SK-N-SH treated with all-trans-retinoic acid at 6 μM for 48 hours (cell line): ENCODE measurements at regions not wholly inside any gene's neighbourhood (a gene's known extent, or its start where the extent isn't known, plus 50 kb on each side); places are given as distances from the start of the nearest gene placed in this dataset.

Source experiments
- ATAC-seq: fragments of 200-7000 bp; cut with Tn5 transposase; 3 replicates; pipeline ENCODE4 v1.9.1; 2020; ENCODE audit warnings: mild to moderate bottlenecking, moderate library complexity
- BACH2 ChIP-seq: fragments of 250-450 bp; sonication (Bioruptor Pico); IDR thresholded peaks from 2 replicates; pipeline ENCODE4 v1.9.0; 2021; ENCODE audit warnings: mild to moderate bottlenecking, borderline replicate concordance
- ESRRG ChIP-seq: fragments of 250-450 bp; sonication (Bioruptor Pico); IDR thresholded peaks from 2 replicates; pipeline ENCODE4 v1.6.1; 2021; ENCODE audit warnings: mild to moderate bottlenecking
- GLIS3 ChIP-seq: fragments of 250-450 bp; sonication (Bioruptor Pico); IDR thresholded peaks from 2 replicates; pipeline ENCODE4 v1.5.0; 2020; ENCODE audit warnings: mild to moderate bottlenecking, moderate library complexity
- ISL1 ChIP-seq: fragments of 250-450 bp; sonication (Bioruptor Pico); IDR thresholded peaks from 2 replicates; pipeline ENCODE4 v2.1.2; 2022; ENCODE audit warnings: mild to moderate bottlenecking, moderate library complexity
- OSR1 ChIP-seq: fragments of 250-450 bp; sonication (Bioruptor Pico); IDR thresholded peaks from 2 replicates; pipeline ENCODE4 v1.8.0; 2022; ENCODE audit warnings: moderate library complexity, mild to moderate bottlenecking, inconsistent platforms
- POU6F1 ChIP-seq: fragments of 250-450 bp; sonication (Bioruptor Pico); IDR thresholded peaks from 2 replicates; pipeline ENCODE4 v1.8.0; 2021; ENCODE audit warnings: low read depth, mild to moderate bottlenecking, moderate library complexity, borderline replicate concordance
- PPARA ChIP-seq: fragments of 250-450 bp; sonication (Bioruptor Pico); IDR thresholded peaks from 2 replicates; pipeline ENCODE4 v1.5.0; 2020; ENCODE audit warnings: mild to moderate bottlenecking, borderline replicate concordance
- RARB ChIP-seq: fragments of 250-450 bp; sonication (Bioruptor Pico); IDR thresholded peaks from 2 replicates; pipeline ENCODE4 v1.8.0; 2021; ENCODE audit warnings: mild to moderate bottlenecking, moderate library complexity
- SNAI2 ChIP-seq: fragments of 250-450 bp; sonication (Bioruptor Pico); IDR thresholded peaks from 2 replicates; pipeline ENCODE4 v1.5.0; 2020; ENCODE audit warnings: mild to moderate bottlenecking, moderate library complexity
- TOX ChIP-seq: fragments of 250-450 bp; sonication (Bioruptor Pico); IDR thresholded peaks from 2 replicates; pipeline ENCODE4 v1.8.0; 2021; ENCODE audit warnings: mild to moderate bottlenecking, moderate library complexity, borderline replicate concordance
- TSHZ2 ChIP-seq: fragments of 250-450 bp; sonication (Bioruptor Pico); IDR thresholded peaks from 2 replicates; pipeline ENCODE4 v1.5.0; 2020; ENCODE audit warnings: mild to moderate bottlenecking, moderate library complexity
- ZC3H10 ChIP-seq: fragments of 250-450 bp; sonication (Bioruptor Pico); IDR thresholded peaks from 2 replicates; pipeline ENCODE4 v1.5.1; 2021; ENCODE audit warnings: mild to moderate bottlenecking, moderate library complexity
- ZFP3 ChIP-seq: fragments of 250-450 bp; sonication (Bioruptor Pico); IDR thresholded peaks from 2 replicates; pipeline ENCODE4 v1.5.0; 2020; ENCODE audit warnings: mild to moderate bottlenecking, moderate library complexity
- ZFP30 ChIP-seq: fragments of 450-650 bp; formaldehyde crosslinking; IDR thresholded peaks from 2 replicates; pipeline ENCODE4 v1.5.0; 2022; ENCODE audit warnings: mild to moderate bottlenecking, moderate library complexity
- ZNF565 ChIP-seq: fragments of 450-650 bp; formaldehyde crosslinking; conservative IDR thresholded peaks from 2 replicates; pipeline ENCODE4 v1.5.0; 2020; ENCODE audit warnings: low read depth, mild to moderate bottlenecking, moderate library complexity
- ZNF70 ChIP-seq: fragments of 450-650 bp; formaldehyde crosslinking; IDR thresholded peaks from 2 replicates; pipeline ENCODE4 v1.5.0; 2020; ENCODE audit warnings: mild to moderate bottlenecking, moderate library complexity
- ZNF8 ChIP-seq: fragments of 450-650 bp; formaldehyde crosslinking; IDR thresholded peaks from 2 replicates; pipeline ENCODE4 v1.5.0; 2020; ENCODE audit warnings: mild to moderate bottlenecking, moderate library complexity
- TF ChIP-seq, protein P1 (sequence below): fragments of 250-450 bp; sonication (Bioruptor Pico); IDR thresholded peaks from 2 replicates; pipeline ENCODE4 v1.5.1; 2021; ENCODE audit warnings: mild to moderate bottlenecking, moderate library complexity
- TF ChIP-seq, protein P2 (sequence below): fragments of 250-450 bp; sonication (Bioruptor Pico); IDR thresholded peaks from 2 replicates; pipeline ENCODE4 v1.8.0; 2020; ENCODE audit warnings: mild to moderate bottlenecking, moderate library complexity, borderline replicate concordance

DNA sequence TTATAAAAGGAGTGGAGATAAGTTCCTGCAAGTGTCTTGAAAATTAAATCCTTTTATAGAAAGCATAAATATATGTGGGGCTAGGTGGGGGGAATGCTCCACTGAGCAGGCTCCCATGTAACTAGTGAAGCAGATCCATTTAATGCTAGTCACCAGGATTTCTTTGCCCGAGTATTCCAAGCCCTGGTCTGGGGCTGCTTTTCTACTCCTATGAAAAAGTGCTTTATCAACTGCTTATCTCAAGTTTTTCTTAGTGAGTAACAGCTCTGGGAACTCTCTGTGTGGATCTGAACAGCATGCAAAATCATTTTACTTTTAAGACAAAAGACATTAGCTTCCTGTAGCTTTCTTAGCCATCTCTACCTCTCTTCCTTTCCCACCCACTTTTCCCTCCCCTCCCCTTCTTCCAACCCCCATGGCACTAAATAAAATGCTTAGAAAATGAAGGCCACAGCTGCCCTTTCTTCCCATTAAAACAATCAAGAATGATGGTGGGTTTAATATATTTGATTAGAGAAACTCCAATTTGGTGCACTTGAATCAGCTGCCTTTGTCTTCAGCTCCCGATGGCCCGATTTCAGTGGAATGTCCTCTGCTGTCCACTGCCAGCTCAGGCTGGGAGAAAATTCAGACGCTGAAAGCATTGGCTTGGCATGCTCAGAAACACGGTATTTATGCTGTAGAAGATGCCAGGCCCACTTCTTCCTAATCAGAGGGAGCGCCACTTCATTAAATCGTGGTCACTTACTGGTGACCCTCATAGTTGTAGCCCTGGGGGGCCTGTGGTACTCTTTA is 475.1 kb downstream of the FOXO1 start:
- no peak for TF ChIP-seq ESRRG (CRISPR knock-in tag)
- TF ChIP-seq ZFP30, result no peak
- TF ChIP-seq ZNF70, result no peak
- TF ChIP-seq ZFP3 (CRISPR knock-in tag), result no peak
- no peak for TF ChIP-seq OSR1 (CRISPR knock-in tag)
- TF ChIP-seq SNAI2 (CRISPR knock-in tag), result no peak
- no peak for TF ChIP-seq ZNF565
- TF ChIP-seq GLIS3 (CRISPR knock-in tag), result no peak
- TF ChIP-seq POU6F1 (CRISPR knock-in tag), result no peak
- no peak for TF ChIP-seq ZC3H10
- TF ChIP-seq, protein P1, sequence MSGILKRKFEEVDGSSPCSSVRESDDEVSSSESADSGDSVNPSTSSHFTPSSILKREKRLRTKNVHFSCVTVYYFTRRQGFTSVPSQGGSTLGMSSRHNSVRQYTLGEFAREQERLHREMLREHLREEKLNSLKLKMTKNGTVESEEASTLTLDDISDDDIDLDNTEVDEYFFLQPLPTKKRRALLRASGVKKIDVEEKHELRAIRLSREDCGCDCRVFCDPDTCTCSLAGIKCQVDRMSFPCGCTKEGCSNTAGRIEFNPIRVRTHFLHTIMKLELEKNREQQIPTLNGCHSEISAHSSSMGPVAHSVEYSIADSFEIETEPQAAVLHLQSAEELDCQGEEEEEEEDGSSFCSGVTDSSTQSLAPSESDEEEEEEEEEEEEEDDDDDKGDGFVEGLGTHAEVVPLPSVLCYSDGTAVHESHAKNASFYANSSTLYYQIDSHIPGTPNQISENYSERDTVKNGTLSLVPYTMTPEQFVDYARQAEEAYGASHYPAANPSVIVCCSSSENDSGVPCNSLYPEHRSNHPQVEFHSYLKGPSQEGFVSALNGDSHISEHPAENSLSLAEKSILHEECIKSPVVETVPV (CRISPR knock-in tag), result no peak
- no peak for TF ChIP-seq TOX
- TF ChIP-seq PPARA (CRISPR knock-in tag), result no peak
- no peak for TF ChIP-seq TSHZ2
- no peak for TF ChIP-seq ISL1 (CRISPR knock-in tag)
- TF ChIP-seq, all 23 proteins: peak for 0
- peak; percentile 27 for ATAC-seq

DNA sequence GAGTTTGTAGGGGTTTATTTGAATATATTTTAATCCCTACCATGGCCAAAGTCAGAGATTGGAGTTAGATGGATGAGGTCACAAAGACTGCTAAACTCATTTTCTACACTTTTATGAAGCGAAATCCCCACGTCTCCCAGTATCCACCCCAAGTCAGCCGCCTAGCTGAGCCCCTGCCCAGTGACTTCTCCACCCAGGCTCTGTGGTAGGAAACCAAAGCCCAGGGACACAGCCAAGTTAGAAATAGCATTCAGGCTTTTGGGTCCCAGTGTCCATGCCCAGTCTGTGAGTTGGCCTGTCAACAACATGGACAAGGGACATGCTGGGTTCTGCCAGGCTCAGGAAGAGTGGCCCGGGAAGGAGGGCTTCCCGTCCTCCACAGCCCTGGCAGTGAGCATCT is 474.0 kb downstream of the FOXO1 start:
- TF ChIP-seq ZFP3 (CRISPR knock-in tag) (no peak), ZC3H10 (no peak), PPARA (CRISPR knock-in tag) (no peak), ZNF8 (CRISPR knock-in tag) (no peak), RARB (no peak), ZFP30 (no peak), ESRRG (CRISPR knock-in tag) (no peak)
- TF ChIP-seq, protein P1 (CRISPR knock-in tag), result no peak
- TF ChIP-seq, all 23 proteins: peak for 0
- no peak for ATAC-seq

DNA sequence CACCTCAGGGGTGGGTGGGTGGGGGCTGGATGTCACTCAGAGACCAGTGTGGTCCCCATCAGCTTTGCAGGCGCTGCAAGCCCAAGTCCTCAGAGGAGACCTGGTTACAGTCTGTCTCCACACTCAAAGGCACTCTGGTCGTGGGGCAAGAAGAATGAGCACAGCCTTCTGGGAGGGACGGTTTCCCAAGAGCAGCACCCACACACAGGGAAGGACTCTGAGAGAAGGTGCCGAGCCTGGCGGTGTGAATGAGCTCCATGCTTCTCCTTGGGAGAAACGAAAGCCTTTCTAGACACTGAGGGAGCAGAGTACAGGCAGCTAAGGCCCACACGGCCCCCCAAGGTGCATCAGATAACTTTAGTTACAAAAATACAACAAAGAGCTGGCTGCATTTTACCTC is 473.6 kb downstream of the FOXO1 start:
- no peak for TF ChIP-seq ZNF8 (CRISPR knock-in tag)
- TF ChIP-seq ZFP3 (CRISPR knock-in tag), result no peak
- TF ChIP-seq, protein P2, sequence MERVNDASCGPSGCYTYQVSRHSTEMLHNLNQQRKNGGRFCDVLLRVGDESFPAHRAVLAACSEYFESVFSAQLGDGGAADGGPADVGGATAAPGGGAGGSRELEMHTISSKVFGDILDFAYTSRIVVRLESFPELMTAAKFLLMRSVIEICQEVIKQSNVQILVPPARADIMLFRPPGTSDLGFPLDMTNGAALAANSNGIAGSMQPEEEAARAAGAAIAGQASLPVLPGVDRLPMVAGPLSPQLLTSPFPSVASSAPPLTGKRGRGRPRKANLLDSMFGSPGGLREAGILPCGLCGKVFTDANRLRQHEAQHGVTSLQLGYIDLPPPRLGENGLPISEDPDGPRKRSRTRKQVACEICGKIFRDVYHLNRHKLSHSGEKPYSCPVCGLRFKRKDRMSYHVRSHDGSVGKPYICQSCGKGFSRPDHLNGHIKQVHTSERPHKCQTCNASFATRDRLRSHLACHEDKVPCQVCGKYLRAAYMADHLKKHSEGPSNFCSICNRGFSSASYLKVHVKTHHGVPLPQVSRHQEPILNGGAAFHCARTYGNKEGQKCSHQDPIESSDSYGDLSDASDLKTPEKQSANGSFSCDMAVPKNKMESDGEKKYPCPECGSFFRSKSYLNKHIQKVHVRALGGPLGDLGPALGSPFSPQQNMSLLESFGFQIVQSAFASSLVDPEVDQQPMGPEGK (CRISPR knock-in tag), result no peak
- no peak for TF ChIP-seq BACH2
- TF ChIP-seq ISL1 (CRISPR knock-in tag), result no peak
- no peak for TF ChIP-seq OSR1 (CRISPR knock-in tag)
- no peak for TF ChIP-seq POU6F1 (CRISPR knock-in tag)
- no peak for TF ChIP-seq SNAI2 (CRISPR knock-in tag)
- no peak for ATAC-seq
